ENCODE measurements at regions not wholly inside any gene's neighbourhood (a gene's known extent, or its start where the extent isn't known, plus 50 kb on each side); places are given as distances from the start of the nearest gene placed in this dataset.

- no peaks in the 10 kb centered on the region for H3K27me3 ChIP-seq (ENCODE audit: control insufficient read depth in 1 of 2, insufficient read depth in 2 of 2, low read length in 2 of 2)
- Mint-ChIP-seq H3K4me3 (no peak overlapping the region), H3K9me3 (no peaks in the 10 kb centered on the region), H3K27me3 (no peaks in the 10 kb centered on the region), H3K4me1 (ENCODE audit: low read depth) (no peaks in the 10 kb centered on the region), H3K27ac (no peak overlapping the region), H3K36me3 (ENCODE audit: low read depth) (no peaks in the 10 kb centered on the region)
- TF ChIP-seq CTCF (IDR thresholded peaks at IDR 0.05), result no peak
- no peak overlapping the region for H3K4me3 ChIP-seq (ENCODE audit: low read length)
- CTCF ChIA-PET, result no interaction called here
- H3K27ac ChIP-seq (ENCODE audit: low read depth in 1 of 2, low read length in 2 of 2), result no peak overlapping the region
- no peaks in the 10 kb centered on the region for H3K36me3 ChIP-seq (ENCODE audit: insufficient read depth, low read length)
- DNase-seq (no peak), ATAC-seq (ENCODE audit: poor library complexity) (no peak)
- H3K4me1 ChIP-seq (ENCODE audit: insufficient read depth, low read length), result no peaks in the 10 kb centered on the region
- no peaks in the 10 kb centered on the region for H3K9me3 ChIP-seq (ENCODE audit: control insufficient read depth in 1 of 2, insufficient read depth in 1 of 2, low read length in 2 of 2)
- POLR2A ChIA-PET, result no interaction called here
- intact Hi-C loops (cut with DNase I, micrococcal nuclease), result no loop called here
Measured at GRCh38 chr13:73261739-73262216, 203.0 kb downstream of the KLF5 start.

GRCh38 chr13:73259061-73260017 is 200.5 kb downstream of the KLF5 start:
- H3K27me3 Mint-ChIP-seq, result no peaks in the 10 kb centered on the region
- Histone ChIP-seq H3K36me3 (ENCODE audit: insufficient read depth, low read length) (no peaks in the 10 kb centered on the region), H3K4me3 (ENCODE audit: low read length) (no peak overlapping the region), H3K27ac (ENCODE audit: low read depth in 1 of 2, low read length in 2 of 2) (no peak overlapping the region), H3K27me3 (ENCODE audit: control insufficient read depth in 1 of 2, insufficient read depth in 2 of 2, low read length in 2 of 2) (no peaks in the 10 kb centered on the region), H3K4me1 (ENCODE audit: insufficient read depth, low read length) (no peaks in the 10 kb centered on the region), H3K9me3 (ENCODE audit: control insufficient read depth in 1 of 2, insufficient read depth in 1 of 2, low read length in 2 of 2) (no peaks in the 10 kb centered on the region)
- H3K27ac Mint-ChIP-seq, result no peak overlapping the region
- no peak overlapping the region for H3K4me3 Mint-ChIP-seq
- no peaks in the 10 kb centered on the region for H3K36me3 Mint-ChIP-seq (ENCODE audit: low read depth)
- TF ChIP-seq CTCF (IDR thresholded peaks at IDR 0.05), result no peak
- no peaks in the 10 kb centered on the region for H3K4me1 Mint-ChIP-seq (ENCODE audit: low read depth)
- intact Hi-C loops (cut with DNase I, micrococcal nuclease), result no loop called here
- DNase-seq (no peak), ATAC-seq (ENCODE audit: poor library complexity) (no peak)
- ChIA-PET POLR2A (no interaction called here), CTCF (no interaction called here)
- H3K9me3 Mint-ChIP-seq, result no peaks in the 10 kb centered on the region

- no peak overlapping the region for H3K27ac Mint-ChIP-seq
- H3K4me3 Mint-ChIP-seq, result no peak overlapping the region
- ChIA-PET CTCF (no interaction called here), POLR2A (no interaction called here)
- no peak for ATAC-seq (ENCODE audit: poor library complexity)
- H3K36me3 Mint-ChIP-seq (ENCODE audit: low read depth), result no peaks in the 10 kb centered on the region
- H3K9me3 Mint-ChIP-seq, result no peaks in the 10 kb centered on the region
- no peaks in the 10 kb centered on the region for H3K27me3 Mint-ChIP-seq
- no peaks in the 10 kb centered on the region for H3K4me1 ChIP-seq (ENCODE audit: insufficient read depth, low read length)
- H3K36me3 ChIP-seq (ENCODE audit: insufficient read depth, low read length), result no peaks in the 10 kb centered on the region
- H3K4me1 Mint-ChIP-seq (ENCODE audit: low read depth), result no peaks in the 10 kb centered on the region
- intact Hi-C loops (cut with DNase I, micrococcal nuclease), result no loop called here
- H3K27me3 ChIP-seq (ENCODE audit: control insufficient read depth in 1 of 2, insufficient read depth in 2 of 2, low read length in 2 of 2), result no peaks in the 10 kb centered on the region
- no peak for TF ChIP-seq CTCF (IDR thresholded peaks at IDR 0.05)
- no peaks in the 10 kb centered on the region for H3K9me3 ChIP-seq (ENCODE audit: control insufficient read depth in 1 of 2, insufficient read depth in 1 of 2, low read length in 2 of 2)
- DNase-seq, result no peak
- no peak overlapping the region for H3K4me3 ChIP-seq (ENCODE audit: low read length)
- H3K27ac ChIP-seq (ENCODE audit: low read depth in 1 of 2, low read length in 2 of 2), result no peak overlapping the region
Measured at GRCh38 chr13:73258406-73258805, 199.6 kb downstream of the KLF5 start.
